ENCODE measurements at regions not wholly inside any gene's neighbourhood (a gene's known extent, or its start where the extent isn't known, plus 50 kb on each side); places are given as distances from the start of the nearest gene placed in this dataset.

GRCh38 chr13:105345131-105345530 is 1190.3 kb downstream of the EFNB2 start:
- no peaks in the 10 kb centered on the region for H3K9me3 ChIP-seq
- ATAC-seq (no peak), DNase-seq (no peak)
- 38% methylated on average over 3 of the region's 3 CpGs for WGBS (ENCODE audit: insufficient coverage, low coverage, low lambda C conversion rate, missing lambda C conversion rate)
- no peaks in the 10 kb centered on the region for H3K27me3 ChIP-seq
- intact Hi-C loops (cut with DNase I) = no loop called here
- no peak overlapping the region for H3K27ac ChIP-seq
- H3K4me3 ChIP-seq = no peak overlapping the region
- H3K4me1 ChIP-seq = no peaks in the 10 kb centered on the region
- TF ChIP-seq CTCF (IDR thresholded peaks at IDR 0.05) (no peak), POLR2A (IDR thresholded peaks at IDR 0.05) (no peak)
- no peaks in the 10 kb centered on the region for H3K36me3 ChIP-seq

- no peak for ATAC-seq
- WGBS (ENCODE audit: insufficient coverage, low coverage, low lambda C conversion rate, missing lambda C conversion rate) = 64% methylated on average over 4 of the region's 4 CpGs
- no peak overlapping the region for H3K4me3 ChIP-seq
- intact Hi-C loops (cut with DNase I) = no loop called here
- H3K4me1 ChIP-seq = no peaks in the 10 kb centered on the region
- no peaks in the 10 kb centered on the region for H3K36me3 ChIP-seq
- DNase-seq = no peak
- H3K27me3 ChIP-seq = no peaks in the 10 kb centered on the region
- no peaks in the 10 kb centered on the region for H3K9me3 ChIP-seq
- TF ChIP-seq CTCF (IDR thresholded peaks at IDR 0.05) (no peak), POLR2A (IDR thresholded peaks at IDR 0.05) (no peak)
- H3K27ac ChIP-seq = no peak overlapping the region
Observed at GRCh38 chr13:105343134-105343806, 1192.2 kb downstream of the EFNB2 start.

- Histone ChIP-seq H3K9me3 (no peaks in the 10 kb centered on the region), H3K36me3 (no peaks in the 10 kb centered on the region), H3K27ac (no peak overlapping the region), H3K4me1 (no peaks in the 10 kb centered on the region), H3K4me3 (no peak overlapping the region), H3K27me3 (no peaks in the 10 kb centered on the region)
- ATAC-seq (no peak), DNase-seq (no peak)
- WGBS (ENCODE audit: insufficient coverage, low coverage, low lambda C conversion rate, missing lambda C conversion rate) = 63% methylated on average over 11 of the region's 11 CpGs
- TF ChIP-seq CTCF (IDR thresholded peaks at IDR 0.05) (no peak), POLR2A (IDR thresholded peaks at IDR 0.05) (no peak)
- intact Hi-C loops (cut with DNase I) = no loop called here
Observed at GRCh38 chr13:105342281-105342820, 1193.1 kb downstream of the EFNB2 start.

GRCh38 chr13:105341758-105342157 is 1193.7 kb downstream of the EFNB2 start:
- intact Hi-C loops (cut with DNase I) = no loop called here
- Histone ChIP-seq H3K36me3 (no peaks in the 10 kb centered on the region), H3K27ac (no peak overlapping the region), H3K27me3 (no peaks in the 10 kb centered on the region), H3K9me3 (no peaks in the 10 kb centered on the region), H3K4me1 (no peaks in the 10 kb centered on the region), H3K4me3 (no peak overlapping the region)
- DNase-seq (no peak), ATAC-seq (no peak)
- TF ChIP-seq CTCF (IDR thresholded peaks at IDR 0.05) (no peak), POLR2A (IDR thresholded peaks at IDR 0.05) (no peak)
- WGBS (ENCODE audit: insufficient coverage, low coverage, low lambda C conversion rate, missing lambda C conversion rate) = 64% methylated on average over 2 of the region's 2 CpGs

Data from right lobe of liver (tissue), 6 donors.